AG20443 (cell line): ENCODE measurements at regions not wholly inside any gene's neighbourhood (a gene's known extent, or its start where the extent isn't known, plus 50 kb on each side); places are given as distances from the start of the nearest gene placed in this dataset.

Source experiments
- DNase-seq: peaks from one replicate; pipeline ENCODE4 v3.0.0; 2012; ENCODE audit warnings: low spot score, mixed read lengths

DNA sequence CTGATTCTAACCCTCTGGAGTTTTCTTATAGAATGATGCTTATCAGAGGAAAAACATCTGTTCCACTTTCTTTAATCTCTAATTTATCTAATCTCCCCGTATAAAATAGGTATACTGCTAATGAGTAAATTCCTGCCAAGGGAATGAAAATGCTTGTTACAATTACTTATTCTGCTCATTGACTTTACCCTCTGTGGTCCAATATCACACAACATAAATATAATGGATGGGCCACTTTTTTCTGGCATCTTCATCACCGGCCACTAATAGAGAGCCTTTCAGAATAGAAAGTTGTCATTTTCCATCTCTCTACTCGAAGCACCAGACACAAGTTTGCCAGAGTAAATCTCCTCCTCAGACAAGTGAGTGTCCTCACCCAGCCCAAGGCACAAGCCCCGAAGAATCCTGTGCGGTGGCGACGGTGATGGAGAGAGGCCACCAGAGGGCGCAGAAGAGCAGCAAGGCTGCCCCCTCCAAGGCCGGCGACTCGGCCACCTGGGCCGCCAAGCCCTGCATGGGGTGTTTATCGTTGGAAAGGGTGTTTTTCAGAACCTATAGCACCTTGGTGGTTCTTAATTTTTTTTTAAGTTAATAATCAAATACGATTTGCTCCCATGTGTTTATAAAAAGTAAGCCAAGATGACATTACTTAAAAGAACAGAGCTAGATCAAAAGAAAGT is 212.9 kb upstream of the ARID1B start:
- DNase-seq = peak; percentile 93

DNA sequence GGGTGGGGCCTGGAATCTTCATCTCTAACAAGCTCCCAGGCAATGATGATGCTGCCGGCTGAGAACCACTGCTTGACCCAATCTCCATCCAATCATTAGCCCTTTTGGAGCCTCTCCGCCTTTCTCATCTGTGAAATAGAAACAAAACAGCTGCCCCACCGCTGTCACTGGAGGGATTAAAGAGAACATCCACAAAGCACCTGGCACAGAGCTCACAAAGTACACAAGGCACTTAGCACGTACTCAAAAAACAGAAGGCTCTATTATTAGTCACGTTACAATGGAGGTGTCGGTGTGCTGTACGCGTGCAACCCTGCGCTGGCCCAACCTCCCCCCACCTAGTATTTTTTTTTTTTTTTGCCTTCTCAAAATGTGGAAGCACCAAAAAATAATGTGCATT is 213.5 kb upstream of the ARID1B start:
- no peak for DNase-seq

DNA sequence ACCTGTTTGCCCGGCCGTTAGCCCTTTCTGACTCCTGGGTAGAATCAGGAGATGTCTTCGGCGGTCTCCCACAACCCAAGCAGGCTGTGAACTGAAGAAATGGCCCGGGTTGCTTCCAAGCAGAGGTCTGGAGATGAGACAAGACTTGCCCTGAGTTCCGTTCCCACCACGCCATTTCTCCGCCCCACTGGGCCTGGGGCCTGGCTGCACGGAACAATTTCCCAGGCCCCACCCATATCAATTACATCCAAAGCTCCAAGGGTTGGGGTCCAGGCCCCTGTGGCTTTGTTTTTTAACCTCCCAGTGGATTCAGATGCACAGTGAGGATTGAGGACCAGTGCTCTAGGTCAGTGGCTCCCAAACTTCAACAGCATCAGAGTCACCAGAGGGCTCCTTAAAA is 214.5 kb upstream of the ARID1B start:
- no peak for DNase-seq

DNA sequence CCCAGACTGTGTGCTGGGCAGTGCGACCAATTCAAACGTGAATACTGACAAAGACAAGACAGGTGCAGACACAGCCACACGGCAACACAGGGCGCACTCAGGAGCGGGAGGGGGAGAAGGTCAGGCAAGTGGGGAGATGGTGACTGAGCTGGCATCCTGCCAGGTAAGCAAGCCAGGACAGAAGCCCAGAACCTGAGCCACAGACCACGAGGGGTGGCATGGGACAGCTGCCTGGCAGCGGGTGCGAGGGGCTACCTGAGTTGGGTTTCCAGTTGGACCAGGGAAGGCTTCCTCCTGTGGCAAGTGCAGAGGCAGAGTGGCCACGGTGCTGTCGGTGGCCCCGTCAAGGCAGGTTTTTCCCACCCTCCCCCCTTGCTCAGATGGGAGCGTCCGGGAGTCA is 215.2 kb upstream of the ARID1B start:
- DNase-seq = no peak

DNA sequence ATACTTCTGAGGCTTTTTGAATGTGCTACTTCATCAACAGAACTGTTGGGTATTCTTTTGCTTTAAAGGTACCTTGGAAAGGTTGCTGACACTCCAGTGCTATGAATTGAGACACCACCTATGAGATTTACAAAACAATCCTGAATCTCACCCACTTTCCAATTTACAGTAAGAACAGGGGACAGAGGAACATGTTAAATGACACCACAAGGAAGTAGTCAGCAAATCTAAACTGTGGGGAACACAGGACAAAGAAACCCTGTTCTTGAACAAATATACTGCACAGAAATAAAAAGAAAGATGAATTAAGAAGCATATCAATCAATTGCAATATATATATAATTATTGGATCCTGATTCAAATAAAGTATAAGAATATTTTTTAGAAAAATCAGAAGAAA is 216.7 kb upstream of the ARID1B start:
- no peak for DNase-seq

DNA sequence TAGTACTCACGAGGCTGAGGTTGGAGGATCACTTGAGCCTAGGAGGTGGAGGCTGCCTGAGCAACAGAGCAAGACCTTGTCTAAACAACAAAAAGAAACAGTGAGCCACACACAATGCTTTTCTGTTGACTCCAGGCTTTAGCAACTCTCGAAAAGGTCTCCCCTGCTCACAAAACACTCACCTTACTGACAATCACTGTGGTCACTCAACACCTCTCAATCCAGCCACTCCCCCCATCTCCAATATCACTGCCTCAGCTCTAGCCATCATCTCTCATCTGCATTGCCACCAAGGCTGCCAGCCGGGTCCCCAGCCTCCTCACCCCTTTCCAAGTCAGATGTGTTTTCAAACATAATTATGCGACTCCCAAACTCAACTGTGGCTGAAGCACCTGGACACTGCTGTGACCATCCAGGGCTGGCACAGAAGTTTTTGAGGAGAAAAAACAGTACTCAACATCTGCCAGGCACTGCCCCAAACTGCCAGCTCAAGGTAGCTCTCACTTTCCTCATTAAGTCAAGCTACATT is 218.0 kb upstream of the ARID1B start:
- DNase-seq = no peak

DNA sequence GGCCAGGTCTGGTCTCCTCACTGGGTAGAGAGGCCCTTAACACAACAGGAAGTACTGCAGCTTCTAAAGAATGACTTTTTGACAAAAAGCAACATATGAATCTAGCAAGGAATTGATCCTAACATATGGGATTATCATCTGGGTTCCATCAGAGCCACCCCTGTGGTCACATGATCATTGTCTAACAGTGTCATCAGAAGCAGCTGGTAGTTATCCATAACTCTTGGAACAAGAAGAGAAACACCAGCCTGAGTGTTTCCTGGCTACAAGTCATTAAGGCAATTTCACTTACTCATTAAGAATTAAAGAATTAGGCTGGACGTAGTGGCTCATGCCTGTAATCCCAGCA is 219.3 kb upstream of the ARID1B start:
- no peak for DNase-seq

DNA sequence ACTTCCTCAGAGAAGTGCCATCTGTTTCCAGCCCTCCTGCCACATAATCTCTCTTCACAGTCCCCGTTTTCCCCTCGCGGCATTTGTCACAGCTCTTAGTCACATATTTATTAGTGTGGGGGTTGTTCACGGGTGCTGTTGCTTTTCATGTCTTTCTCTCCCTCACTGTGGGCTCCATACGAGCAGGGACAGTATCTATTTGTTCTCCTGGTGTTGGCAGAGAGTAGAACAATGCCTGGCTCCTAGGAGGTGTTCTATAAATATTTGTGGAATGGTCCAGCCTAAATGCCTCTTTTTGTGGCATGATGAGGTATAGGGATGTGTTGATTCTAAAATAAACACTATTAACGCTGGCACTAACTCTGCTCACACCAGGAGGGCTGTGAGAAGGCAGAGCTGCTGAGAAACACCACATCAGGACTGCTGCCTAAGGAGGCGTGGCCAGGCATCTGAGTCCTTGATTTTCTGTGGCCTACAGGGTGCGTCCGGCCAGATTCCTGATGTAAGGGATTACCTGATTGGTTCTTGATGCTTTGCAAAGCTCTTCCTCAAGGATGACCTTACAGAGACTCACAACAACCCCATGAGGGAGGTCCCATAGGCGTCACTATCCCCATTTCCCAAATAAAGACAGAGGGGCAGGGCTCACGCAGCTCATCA is 219.8 kb upstream of the ARID1B start:
- DNase-seq = peak; percentile 53

DNA sequence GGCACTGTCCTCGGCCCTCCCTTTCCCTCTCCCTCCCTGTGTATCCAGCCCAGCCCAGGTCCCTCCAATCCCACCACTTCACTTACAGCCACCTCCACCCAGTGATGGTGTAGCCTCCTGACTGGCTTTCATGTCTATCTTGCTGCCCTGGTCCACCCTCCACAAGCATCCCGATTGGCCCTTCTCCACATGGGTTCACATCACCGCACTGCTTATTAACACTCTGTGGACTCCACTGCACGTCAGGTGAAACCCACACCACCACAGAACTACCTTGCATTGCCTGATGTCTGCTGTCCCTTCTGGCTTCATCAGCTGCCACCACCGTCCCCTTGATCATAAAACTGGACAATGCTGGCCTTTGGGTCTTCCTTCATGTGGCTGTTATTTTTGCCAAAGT is 220.4 kb upstream of the ARID1B start:
- DNase-seq = no peak

DNA sequence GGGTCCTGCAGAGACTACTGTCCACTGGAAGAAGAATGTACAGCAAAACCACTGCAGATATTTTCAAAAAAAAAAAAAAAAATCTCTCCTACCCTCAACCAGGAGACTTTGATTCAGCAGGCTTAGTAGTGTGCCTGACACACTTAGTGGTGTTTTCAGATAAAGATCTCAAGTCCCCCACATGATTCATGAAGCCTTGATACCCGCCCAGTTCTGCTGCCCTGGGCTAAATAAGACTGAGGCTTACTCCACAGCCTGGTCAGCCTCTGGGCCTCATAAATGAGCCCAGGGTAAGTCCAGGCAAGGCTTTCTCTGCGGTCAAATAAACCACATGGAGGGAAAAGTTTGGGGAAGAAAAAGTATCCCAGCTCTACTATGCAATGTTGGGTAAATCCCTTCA is 222.1 kb upstream of the ARID1B start:
- DNase-seq = no peak

DNA sequence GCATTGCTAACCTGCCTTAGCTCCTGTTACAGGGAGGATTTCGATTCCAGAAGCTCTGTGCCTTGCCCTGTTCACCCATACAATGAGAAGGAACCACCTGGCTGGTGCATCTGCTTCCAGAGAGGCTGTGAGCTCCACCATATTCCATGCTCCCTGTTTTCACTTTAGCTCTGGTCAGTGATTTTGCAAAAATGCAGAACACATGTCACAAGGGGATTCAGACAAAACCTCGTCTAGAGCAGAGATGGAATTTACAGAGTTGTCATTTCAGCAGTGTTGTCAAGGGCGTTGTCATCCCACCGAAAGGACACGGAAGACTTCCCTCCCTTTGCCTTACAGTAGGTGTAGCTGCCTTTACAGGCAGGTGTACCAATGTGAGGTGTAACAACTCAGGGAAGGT is 223.0 kb upstream of the ARID1B start:
- no peak for DNase-seq

DNA sequence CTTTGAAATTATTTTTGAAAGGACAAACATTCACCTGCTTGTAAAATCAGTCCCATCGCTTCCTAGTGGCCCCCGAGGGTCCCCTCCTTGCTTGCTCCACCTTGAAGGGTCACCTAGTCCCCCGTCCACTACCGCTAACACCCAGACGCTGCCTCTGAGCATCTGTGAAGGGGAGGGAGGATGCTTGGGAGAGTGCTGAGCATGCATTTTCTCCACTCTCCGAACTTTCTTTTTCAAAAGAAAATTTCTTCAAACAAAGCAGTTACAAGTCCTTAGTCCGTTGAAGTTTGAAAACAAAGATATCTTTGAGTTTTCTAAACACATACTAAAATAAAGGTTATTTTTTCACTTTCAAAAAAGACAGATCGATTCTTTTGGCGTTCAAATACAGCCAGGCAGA is 224.3 kb upstream of the ARID1B start:
- no peak for DNase-seq

DNA sequence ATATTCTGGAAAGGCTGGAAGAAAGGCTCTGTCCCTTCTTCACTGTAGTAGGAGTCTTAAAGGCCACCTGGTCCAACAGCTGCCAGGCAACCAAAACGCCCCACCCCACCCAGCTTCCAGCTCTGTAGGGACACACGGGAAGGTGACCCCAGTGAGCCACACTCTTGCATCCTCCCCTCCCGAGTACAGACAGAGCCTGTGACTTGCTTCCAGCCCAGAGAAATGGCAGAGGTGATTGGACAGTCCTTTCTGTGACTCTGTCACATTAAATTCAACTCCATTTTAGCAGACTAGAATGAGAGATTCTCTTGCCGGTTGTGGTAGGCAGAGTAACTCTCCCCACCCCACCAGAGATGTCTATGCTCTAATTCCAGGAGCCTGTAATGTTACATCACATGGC is 226.2 kb upstream of the ARID1B start:
- no peak for DNase-seq

DNA sequence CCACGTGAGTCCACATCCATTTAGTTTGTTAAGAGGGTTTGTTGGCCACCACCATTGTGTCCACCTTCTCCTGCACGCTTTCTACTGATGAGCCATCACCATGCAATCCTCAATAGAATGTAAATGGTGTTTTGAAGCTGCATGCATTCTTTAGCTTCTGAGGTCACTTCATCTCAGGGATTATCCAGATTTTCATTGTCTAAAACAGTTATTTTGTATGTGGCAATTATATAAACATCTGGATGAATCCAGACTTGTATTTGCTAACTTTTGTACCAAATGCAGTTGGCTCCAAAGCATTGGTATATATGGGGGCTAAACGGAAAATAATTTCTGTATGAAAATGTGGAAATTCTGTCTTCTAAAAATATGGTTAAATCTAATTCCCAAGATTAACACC is 231.2 kb upstream of the ARID1B start:
- DNase-seq = no peak

DNA sequence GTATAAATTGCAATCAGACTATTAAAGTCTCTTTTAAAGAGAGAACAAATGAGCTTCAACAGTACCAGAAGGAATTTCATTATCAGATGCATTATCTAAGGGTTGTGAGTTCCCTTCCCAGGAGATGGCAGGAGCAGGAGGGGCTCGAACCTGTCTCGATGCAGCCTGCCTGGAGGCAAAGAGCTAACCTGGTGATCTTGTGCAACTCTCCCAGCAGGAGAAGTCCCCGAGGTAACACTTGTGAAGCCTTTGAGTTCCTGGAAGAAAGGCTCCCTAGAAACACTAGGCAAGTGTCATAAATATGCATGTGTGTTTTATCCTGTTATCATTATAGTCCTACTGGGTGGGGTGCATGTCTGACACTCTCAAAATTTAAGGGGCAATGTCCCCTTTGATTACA is 232.2 kb upstream of the ARID1B start:
- DNase-seq = no peak

DNA sequence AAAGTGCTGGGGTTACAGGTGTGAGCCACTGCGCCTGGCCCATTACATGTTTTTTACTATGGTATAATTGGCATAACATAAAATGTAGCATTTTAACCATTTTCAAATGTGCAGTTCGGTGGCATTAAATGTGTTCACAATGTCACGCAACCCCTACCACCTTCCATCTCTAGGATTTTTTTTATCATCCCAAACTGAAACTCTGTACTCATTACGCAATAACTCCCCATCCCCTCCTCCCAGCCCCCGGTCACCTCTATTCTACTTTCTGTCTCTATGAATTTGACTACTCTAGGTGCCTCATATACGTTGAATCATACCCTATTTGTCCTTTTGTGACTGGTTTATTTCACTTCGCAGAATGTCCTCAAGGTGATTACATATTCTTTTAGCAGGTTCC is 233.1 kb upstream of the ARID1B start:
- DNase-seq = no peak

DNA sequence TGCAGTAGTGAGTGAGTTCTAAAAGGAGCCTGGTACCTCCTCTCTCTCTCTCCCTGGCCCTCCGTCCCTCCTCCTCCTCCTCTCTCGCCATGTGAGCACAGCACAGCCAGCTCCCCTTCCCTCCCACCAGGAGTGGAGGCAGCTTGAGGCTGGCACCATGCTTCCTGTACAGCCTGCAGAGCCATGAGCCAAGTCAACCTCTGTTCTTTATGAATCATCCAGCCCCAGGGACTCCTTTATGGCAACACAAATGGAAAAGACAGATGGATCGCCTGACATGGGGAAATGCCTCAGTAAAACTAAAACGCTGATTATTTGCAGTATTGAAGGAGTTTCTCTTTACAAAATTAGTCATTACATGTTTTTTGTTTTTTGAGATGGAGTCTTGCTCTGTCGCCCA is 233.7 kb upstream of the ARID1B start:
- no peak for DNase-seq

DNA sequence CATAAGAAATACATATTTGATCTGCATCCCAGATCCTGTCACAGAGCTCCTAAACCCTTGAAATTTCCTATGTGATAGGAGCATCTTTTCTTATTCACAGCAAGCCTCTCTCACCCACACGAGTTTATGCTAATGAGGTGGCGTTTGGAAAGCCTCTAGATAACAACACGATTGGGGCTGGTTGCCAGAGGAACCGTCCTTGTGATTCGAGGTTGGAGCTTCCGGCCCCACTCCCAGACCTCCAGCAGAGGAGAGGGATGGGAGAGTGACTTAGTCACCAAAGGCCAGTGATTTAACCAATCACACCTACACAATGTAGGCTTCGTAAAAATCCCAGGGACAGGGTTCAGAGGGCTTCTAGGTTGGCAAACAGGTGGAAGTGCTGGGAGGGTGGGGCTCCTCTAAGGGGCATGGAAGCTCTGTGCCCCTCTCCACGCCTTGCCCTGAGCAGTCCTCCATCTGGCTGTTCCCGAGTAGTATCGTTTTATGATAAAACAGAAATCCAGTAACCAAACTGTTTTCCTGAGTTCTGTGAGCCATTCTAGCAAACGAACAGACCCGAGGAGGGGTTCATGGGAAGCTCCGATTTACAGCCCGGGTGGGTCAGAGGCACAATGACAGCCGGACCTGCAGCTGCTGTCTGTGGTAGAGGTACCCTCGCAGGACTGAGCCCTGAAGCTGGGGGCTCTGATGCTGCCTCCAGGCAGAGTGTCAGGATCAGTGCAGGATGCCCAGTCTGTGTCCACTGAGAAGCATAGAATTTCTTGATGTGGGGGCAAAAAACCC is 238.1 kb upstream of the ARID1B start:
- DNase-seq = no peak

DNA sequence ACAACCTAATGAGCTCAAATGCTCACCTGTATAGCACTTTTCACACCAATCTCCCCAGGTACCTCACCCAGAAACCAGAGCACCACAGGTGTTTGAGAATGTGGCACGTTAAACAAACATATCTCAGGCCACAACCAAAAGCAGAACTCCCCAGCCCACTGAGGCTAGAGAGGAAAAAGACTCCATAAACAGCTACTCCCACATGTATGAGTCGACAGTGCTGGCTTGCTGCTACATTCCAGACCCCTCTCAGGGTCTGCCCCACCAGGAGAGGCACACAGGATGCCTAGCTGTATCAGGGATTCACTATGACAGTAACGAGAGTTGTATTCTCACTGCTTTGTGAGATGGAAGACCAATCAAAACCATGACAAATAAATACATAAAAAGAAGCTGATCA is 242.6 kb upstream of the ARID1B start:
- no peak for DNase-seq

DNA sequence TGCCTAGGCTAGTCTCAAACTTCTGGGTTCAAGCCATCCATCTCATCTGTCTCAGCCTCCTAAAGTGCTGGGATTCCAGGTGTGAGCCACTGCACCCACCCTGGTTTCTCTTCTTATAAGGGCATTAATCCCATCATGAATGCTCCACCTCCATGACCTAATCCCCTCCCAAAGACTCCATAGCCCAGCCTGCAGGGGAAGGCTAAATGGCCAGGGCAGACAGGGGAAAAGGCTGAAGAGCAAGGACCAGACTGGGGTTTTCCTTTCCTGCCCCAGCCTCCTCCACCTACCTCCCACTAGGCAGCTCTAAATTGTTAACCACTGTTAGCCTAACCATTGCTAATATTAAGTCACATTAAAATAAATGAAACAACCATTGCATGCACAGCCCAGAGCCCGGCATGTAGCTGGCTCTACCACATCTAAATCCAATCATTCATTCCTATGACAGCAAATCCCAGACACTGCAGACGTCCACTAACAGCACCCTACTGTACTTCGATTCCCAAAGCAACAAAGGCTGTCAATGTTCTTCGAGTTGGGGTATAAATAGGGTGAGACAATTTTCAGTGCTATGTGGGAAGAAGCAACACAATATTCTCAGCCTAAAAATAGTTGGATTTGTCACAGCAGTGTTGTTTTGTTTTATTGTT is 243.2 kb upstream of the ARID1B start:
- DNase-seq = no peak

DNA sequence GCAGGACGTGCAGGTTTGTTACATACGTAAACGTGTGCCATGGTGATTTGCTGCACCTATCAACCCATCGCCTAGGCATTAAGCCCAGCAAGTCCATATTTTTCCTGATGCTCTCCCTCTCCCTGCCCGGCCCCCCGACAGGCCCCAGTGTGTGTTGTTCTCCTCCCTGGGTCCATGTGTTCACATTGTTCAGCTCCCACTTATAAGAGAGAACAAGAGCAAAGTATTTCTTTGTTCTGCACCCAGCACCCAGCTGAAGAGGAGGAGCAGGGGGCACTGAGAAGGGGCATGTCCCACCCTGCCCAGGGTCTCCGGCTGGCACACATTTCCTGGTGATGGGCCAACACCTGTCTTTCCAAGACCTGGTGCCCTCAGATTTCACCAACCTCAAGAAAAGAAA is 251.1 kb upstream of the ARID1B start:
- DNase-seq = no peak

DNA sequence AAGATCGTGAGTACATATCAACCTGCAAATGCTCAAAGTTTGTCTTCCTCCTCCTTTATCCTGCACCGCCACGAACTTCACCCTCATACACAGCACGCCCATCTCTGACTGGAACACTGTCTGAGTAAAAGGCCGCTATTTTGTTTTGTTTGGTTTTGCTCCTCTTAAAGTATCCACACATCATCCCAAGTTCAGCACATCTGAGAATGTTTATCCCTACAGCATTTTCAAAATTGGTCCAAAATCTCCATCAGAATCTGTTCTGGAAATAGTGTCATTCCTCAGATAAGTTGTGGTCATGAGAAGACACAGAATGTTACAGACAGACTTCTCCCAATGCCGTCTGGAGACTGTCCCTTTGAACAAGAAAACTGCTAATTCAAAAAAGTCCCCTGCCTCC is 251.6 kb upstream of the ARID1B start:
- no peak for DNase-seq

DNA sequence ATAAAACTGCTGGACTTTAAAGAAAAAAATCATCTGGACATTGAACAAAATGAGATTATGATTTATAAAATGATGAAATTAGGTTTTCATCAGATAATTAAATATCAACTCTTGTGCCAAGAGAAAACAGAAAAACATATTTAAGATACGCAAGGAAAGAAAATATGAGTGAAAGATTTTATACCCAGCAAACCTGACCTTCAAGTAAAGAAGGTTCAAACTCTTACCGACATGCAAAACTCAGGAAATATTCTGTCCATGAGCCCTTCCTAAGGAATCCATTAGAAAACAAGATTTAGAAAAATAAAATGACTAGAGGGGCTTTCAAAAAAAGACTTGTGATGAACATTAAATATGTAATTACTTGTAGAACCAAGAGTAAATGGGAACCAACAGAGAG is 257.2 kb upstream of the ARID1B start:
- DNase-seq = no peak
